ENCODE measurements at regions not wholly inside any gene's neighbourhood (a gene's known extent, or its start where the extent isn't known, plus 50 kb on each side); places are given as distances from the start of the nearest gene placed in this dataset.

DNA sequence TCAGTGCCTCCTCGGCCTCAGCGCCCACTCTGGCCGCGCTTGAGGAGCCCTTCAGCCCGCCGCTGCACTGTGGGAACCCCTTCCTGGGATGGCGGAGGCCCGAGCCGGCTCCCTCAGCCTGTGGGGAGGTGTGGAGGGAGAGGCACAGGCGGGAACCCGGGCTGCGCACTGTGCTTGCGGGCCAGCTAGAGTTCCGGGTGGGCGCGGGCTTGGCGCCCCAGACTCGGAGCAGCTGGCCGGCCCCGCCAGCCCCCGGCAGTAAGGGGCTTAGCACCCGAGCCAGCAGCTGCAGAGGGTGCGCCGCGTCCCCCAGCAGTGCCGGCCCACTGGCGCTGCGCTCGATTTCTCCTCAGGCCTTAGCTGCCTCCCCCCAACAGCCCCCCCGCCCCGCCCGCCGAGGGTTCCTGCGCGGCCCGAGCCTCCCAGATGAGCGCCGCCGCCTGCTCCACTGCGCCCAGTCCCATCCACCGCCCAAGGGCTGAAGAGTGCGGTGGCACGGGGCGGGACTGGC, 1137.0 kb downstream of the PCDH18 start:
- ATAC-seq (peak; percentile 37 to 89 (median 58)), FAIRE-seq (no peak), DNase-seq (peak in 3 of 6 donors; percentile 12 to 67 (median 24))
- Histone ChIP-seq H3K4me1 (no peaks in the 10 kb centered on the region), H3K27me3 (no peaks in the 10 kb centered on the region), H3K4me3 (peak overlapping the region in 2 of 4 donors; percentile 21 to 23), H3K9me3 (no peaks in the 10 kb centered on the region), H3K36me3 (no peaks in the 10 kb centered on the region), H3K27ac (no peak overlapping the region)
- intact Hi-C loops (cut with DNase I) = no loop called here
- TF ChIP-seq CTCF (IDR thresholded peaks at IDR 0.05) = no peak
- 66 to 88% methylated on average over 31 to 44 of the region's 44 CpGs for WGBS, 2 donors

GRCh38 chr4:136392576-136392975, 1139.7 kb downstream of the PCDH18 start:
- no peak for DNase-seq
- Histone ChIP-seq H3K27ac (no peak overlapping the region), H3K4me3 (no peak overlapping the region), H3K27me3 (no peaks in the 10 kb centered on the region), H3K9me3 (no peaks in the 10 kb centered on the region), H3K36me3 (no peaks in the 10 kb centered on the region), H3K4me1 (no peaks in the 10 kb centered on the region)
- no peak for ATAC-seq
- FAIRE-seq = no peak
- no peak for TF ChIP-seq CTCF (IDR thresholded peaks at IDR 0.05)
- intact Hi-C loops (cut with DNase I) = no loop called here

DNA sequence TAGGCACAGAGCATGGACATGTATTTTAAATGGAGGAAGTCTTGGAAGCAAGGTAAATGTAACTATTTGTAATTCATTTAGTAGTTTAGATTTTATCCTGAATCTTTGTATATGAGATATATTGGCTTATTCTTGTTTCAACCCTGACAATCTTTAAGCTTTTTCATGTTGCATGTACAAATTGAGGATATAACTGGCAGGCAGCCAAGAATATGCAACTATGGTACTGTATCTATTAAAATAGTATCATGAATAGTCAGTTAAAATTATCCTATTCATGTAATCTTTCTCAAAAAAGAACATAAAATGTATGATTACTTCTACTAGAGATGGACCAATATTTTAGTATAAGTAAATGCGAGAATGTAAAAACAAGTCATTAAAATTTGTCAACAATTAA, 1141.5 kb downstream of the PCDH18 start:
- 93 to 96% methylated on average over 1 of the region's 1 CpG for WGBS, 2 donors

DNA sequence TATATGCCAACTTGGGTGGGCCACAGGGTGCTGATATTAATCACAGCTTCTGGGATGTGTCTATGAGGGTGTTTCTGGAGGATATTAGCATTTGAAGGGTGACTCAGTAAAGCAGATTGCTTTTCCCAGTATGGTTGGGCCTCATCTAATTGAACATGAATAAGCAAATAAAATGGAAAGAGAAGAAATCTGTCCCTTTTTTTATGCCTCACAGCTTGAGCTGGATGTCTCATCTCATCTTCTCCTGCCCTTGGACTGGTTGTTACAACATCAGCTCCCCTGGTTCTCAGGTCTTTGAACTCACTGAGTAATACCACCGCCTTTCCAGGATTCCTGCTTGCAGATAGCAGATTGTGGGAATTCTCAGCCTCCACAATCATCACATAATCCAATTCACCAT, 1149.2 kb downstream of the PCDH18 start:
- intact Hi-C loops (cut with DNase I) = no loop called here
- DNase-seq (no peak), ATAC-seq (no peak), FAIRE-seq (no peak)
- no peaks in the 10 kb centered on the region for H3K9me3 ChIP-seq
- H3K4me1 ChIP-seq = no peaks in the 10 kb centered on the region
- 77 to 89% methylated on average over 1 of the region's 1 CpG for WGBS, 2 donors
- H3K4me3 ChIP-seq = no peak overlapping the region
- TF ChIP-seq CTCF (IDR thresholded peaks at IDR 0.05) = no peak
- H3K36me3 ChIP-seq = no peaks in the 10 kb centered on the region
- no peak overlapping the region for H3K27ac ChIP-seq
- H3K27me3 ChIP-seq = no peaks in the 10 kb centered on the region

More for the DNA sequence above, 1141.5 kb downstream of the PCDH18 start:
- no peak for TF ChIP-seq CTCF (IDR thresholded peaks at IDR 0.05)
- Histone ChIP-seq H3K27ac (no peak overlapping the region), H3K36me3 (no peaks in the 10 kb centered on the region), H3K9me3 (no peaks in the 10 kb centered on the region), H3K27me3 (no peaks in the 10 kb centered on the region), H3K4me3 (no peak overlapping the region), H3K4me1 (no peaks in the 10 kb centered on the region)
- DNase-seq (no peak), ATAC-seq (no peak), FAIRE-seq (no peak)
- intact Hi-C loops (cut with DNase I) = no loop called here

- WGBS, 2 donors = 71 to 80% methylated on average over 2 of the region's 2 CpGs
- intact Hi-C loops (cut with DNase I) = no loop called here
- ATAC-seq (no peak), FAIRE-seq (no peak), DNase-seq (no peak)
- Histone ChIP-seq H3K4me1 (no peaks in the 10 kb centered on the region), H3K27ac (no peak overlapping the region), H3K9me3 (no peaks in the 10 kb centered on the region), H3K36me3 (no peaks in the 10 kb centered on the region), H3K27me3 (no peaks in the 10 kb centered on the region), H3K4me3 (no peak overlapping the region)
- no peak for TF ChIP-seq CTCF (IDR thresholded peaks at IDR 0.05)
Measured at GRCh38 chr4:136371231-136371630, 1161.1 kb downstream of the PCDH18 start.
